GM23248 (cell line): ENCODE measurements at regions not wholly inside any gene's neighbourhood (a gene's known extent, or its start where the extent isn't known, plus 50 kb on each side); places are given as distances from the start of the nearest gene placed in this dataset.

Experiments used
- DNase-seq: peaks from one replicate; pipeline ENCODE4 v3.0.0-alpha.2; 2015
- H2AFZ ChIP-seq: fragments of 200-600 bp; sonication (generic); 2 replicates; pipeline ENCODE4 v1.6.1; 2016; ENCODE audit warnings: antibody characterized with exemption
- H3F3A ChIP-seq: fragments of 200-600 bp; sonication (generic); 2 replicates; pipeline ENCODE4 v1.6.1; 2016; ENCODE audit warnings: mild to moderate bottlenecking, antibody characterized with exemption, mixed run types; ENCODE audit not compliant: insufficient read depth
- H3K27ac ChIP-seq: fragments of 200-600 bp; sonication (generic); 2 replicates; pipeline ENCODE4 v1.5.1; 2016; ENCODE audit warnings: mild to moderate bottlenecking
- H3K27me3 ChIP-seq: fragments of 200-600 bp; sonication (generic); replicated peaks from 2 replicates; pipeline ENCODE4 v1.6.1; 2016; ENCODE audit warnings: mild to moderate bottlenecking; ENCODE audit not compliant: insufficient read depth
- H3K36me3 ChIP-seq: fragments of 200-600 bp; sonication (generic); 2 replicates; pipeline ENCODE4 v1.6.1; 2016; ENCODE audit warnings: low read depth, mild to moderate bottlenecking
- H3K4me1 ChIP-seq: fragments of 200-600 bp; sonication (generic); 2 replicates; pipeline ENCODE4 v1.6.1; 2016; ENCODE audit warnings: mild to moderate bottlenecking; ENCODE audit not compliant: insufficient read depth
- H3K4me2 ChIP-seq: fragments of 200-600 bp; sonication (generic); one replicate; pipeline ENCODE4 v1.6.1; 2016; ENCODE audit warnings: mild to moderate bottlenecking; ENCODE audit not compliant: unreplicated experiment
- H3K4me3 ChIP-seq: fragments of 200-600 bp; sonication (generic); 2 replicates; pipeline ENCODE4 v1.5.1; 2016; ENCODE audit warnings: mild to moderate bottlenecking
- H3K79me2 ChIP-seq: fragments of 200-600 bp; sonication (generic); 2 replicates; pipeline ENCODE4 v1.6.1; 2016; ENCODE audit warnings: mild to moderate bottlenecking; ENCODE audit not compliant: insufficient read depth
- H3K9ac ChIP-seq: fragments of 200-600 bp; sonication (generic); 2 replicates; pipeline ENCODE4 v1.6.1; 2016; ENCODE audit warnings: mild to moderate bottlenecking
- H3K9me2 ChIP-seq: fragments of 200-600 bp; sonication (generic); 2 replicates; pipeline ENCODE4 v1.6.1; 2016; ENCODE audit warnings: mixed run types, mild to moderate bottlenecking, moderate library complexity; ENCODE audit not compliant: insufficient read depth
- H3K9me3 ChIP-seq: fragments of 200-600 bp; sonication (generic); one replicate; pipeline ENCODE4 v1.6.1; 2017; ENCODE audit warnings: low read depth
- H4K20me1 ChIP-seq: fragments of 200-600 bp; sonication (generic); 2 replicates; pipeline ENCODE4 v1.6.0; 2016; ENCODE audit not compliant: insufficient read depth
- EZH2 ChIP-seq: fragments of 200-600 bp; sonication (generic); IDR thresholded peaks from 2 replicates; pipeline ENCODE4 v1.6.1; 2018; ENCODE audit warnings: antibody characterized with exemption, mild to moderate bottlenecking; ENCODE audit not compliant: insufficient read depth, poor library complexity, severe bottlenecking
- EZH2phosphoT487 ChIP-seq: fragments of 200-600 bp; sonication (generic); IDR thresholded peaks from 2 replicates; pipeline ENCODE4 v1.6.1; 2018; ENCODE audit warnings: antibody characterized with exemption, moderate library complexity, mild to moderate bottlenecking, low read depth; ENCODE audit not compliant: insufficient read depth
- WGBS, 2 experiments: methylation state at CpG; one replicate each; pipeline ENCODE4 v1.1.6; 2015 to 2017; ENCODE audit warnings: low lambda C conversion rate in 2 of 2, low coverage in 1 of 2; ENCODE audit errors: missing lambda C conversion rate in 2 of 2; 5-methylcytosine and 5-hydroxymethylcytosine counted together
- in situ Hi-C: fragments of 300-500 bp; cut with MboI; formaldehyde crosslinking; loops from 2 replicates; pipeline ENCODE4 v1.15.0; 2020

DNA sequence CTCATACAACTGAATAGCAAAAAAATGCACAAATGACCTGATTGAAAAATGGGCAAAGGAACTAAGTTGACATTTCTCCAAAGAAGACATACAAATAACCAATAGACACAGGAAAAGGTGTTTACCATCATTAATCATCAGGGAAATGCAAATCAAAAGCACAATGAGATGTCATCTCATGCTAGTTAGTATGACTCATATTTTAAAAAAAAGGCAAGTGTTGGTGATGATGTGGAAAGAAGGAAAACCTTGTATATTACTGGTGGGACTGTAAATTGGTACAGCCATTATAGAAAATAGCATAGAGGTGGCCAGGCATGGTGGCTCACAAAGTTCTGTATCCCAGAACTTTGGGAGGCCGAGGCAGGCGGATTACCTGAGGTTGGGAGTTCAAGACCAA, 232.5 kb upstream of the ZFHX3 start:
- no peaks in the 10 kb centered on the region for H3K4me1 ChIP-seq
- DNase-seq, result peak; percentile 13
- in situ Hi-C loops, result no loop called here
- H3K9me2 ChIP-seq, result no peaks in the 10 kb centered on the region
- H3K9ac ChIP-seq, result no peak overlapping the region
- no peaks in the 10 kb centered on the region for H3K9me3 ChIP-seq
- H3K4me3 ChIP-seq, result no peak overlapping the region
- H4K20me1 ChIP-seq, result no peaks in the 10 kb centered on the region
- H2AFZ ChIP-seq, result no peak overlapping the region
- no peaks in the 10 kb centered on the region for H3K79me2 ChIP-seq
- no peak overlapping the region for H3K4me2 ChIP-seq
- no peaks in the 10 kb centered on the region for H3F3A ChIP-seq
- H3K36me3 ChIP-seq, result no peaks in the 10 kb centered on the region
- H3K27me3 ChIP-seq, result no peaks in the 10 kb centered on the region; the same call in 1 of the 2 replicates
- WGBS, 2 experiments, result 29 to 64% methylated on average over 2 of the region's 2 CpGs
- no peak for TF ChIP-seq EZH2phosphoT487
- TF ChIP-seq EZH2, result no peak
- H3K27ac ChIP-seq, result no peak overlapping the region

- H3K9me2 ChIP-seq, result no peaks in the 10 kb centered on the region
- 45% methylated on average over 3 of the region's 3 CpGs for WGBS, 2 experiments
These were observed 231.5 kb upstream of the ZFHX3 start for GRCh38 chr16:73279451-73279850.

GRCh38 chr16:73277071-73277470, 229.1 kb upstream of the ZFHX3 start:
- H3K4me3 ChIP-seq, result no peak overlapping the region
- no peak for DNase-seq
- no peak overlapping the region for H3K9ac ChIP-seq
- no peaks in the 10 kb centered on the region for H3K4me1 ChIP-seq
- no peak overlapping the region for H3K4me2 ChIP-seq
- TF ChIP-seq EZH2 (no peak), EZH2phosphoT487 (no peak)
- H3K27me3 ChIP-seq, result no peaks in the 10 kb centered on the region; the same call in none of the 2 replicates
- no peaks in the 10 kb centered on the region for H3K36me3 ChIP-seq
- H3K9me3 ChIP-seq, result no peaks in the 10 kb centered on the region
- in situ Hi-C loops, result no loop called here
- H3K79me2 ChIP-seq, result no peaks in the 10 kb centered on the region
- H4K20me1 ChIP-seq, result no peaks in the 10 kb centered on the region
- H3F3A ChIP-seq, result no peaks in the 10 kb centered on the region
- H3K27ac ChIP-seq, result no peak overlapping the region
- no peak overlapping the region for H2AFZ ChIP-seq
- 23 to 26% methylated on average over 5 of the region's 5 CpGs for WGBS, 2 experiments
- H3K9me2 ChIP-seq, result no peaks in the 10 kb centered on the region

More at GRCh38 chr16:73279451-73279850, 231.5 kb upstream of the ZFHX3 start:
- Histone ChIP-seq H4K20me1 (no peaks in the 10 kb centered on the region), H3K9me3 (no peaks in the 10 kb centered on the region), H2AFZ (no peak overlapping the region), H3K36me3 (no peaks in the 10 kb centered on the region), H3K4me2 (no peak overlapping the region), H3K9ac (no peak overlapping the region), H3K27ac (no peak overlapping the region), H3K4me1 (no peaks in the 10 kb centered on the region), H3K4me3 (no peak overlapping the region), H3F3A (no peaks in the 10 kb centered on the region), H3K27me3 (no peaks in the 10 kb centered on the region; the same call in none of the 2 replicates), H3K79me2 (no peaks in the 10 kb centered on the region)
- TF ChIP-seq EZH2phosphoT487 (no peak), EZH2 (no peak)
- DNase-seq, result no peak
- in situ Hi-C loops, result no loop called here

- H3K79me2 ChIP-seq, result no peaks in the 10 kb centered on the region
- no peak overlapping the region for H3K9ac ChIP-seq
- no peaks in the 10 kb centered on the region; the same call in none of the 2 replicates for H3K27me3 ChIP-seq
- H2AFZ ChIP-seq, result no peak overlapping the region
- H3K4me2 ChIP-seq, result no peak overlapping the region
- no peaks in the 10 kb centered on the region for H3F3A ChIP-seq
- no peaks in the 10 kb centered on the region for H3K36me3 ChIP-seq
- no peaks in the 10 kb centered on the region for H3K9me2 ChIP-seq
- no peak for DNase-seq
- no peaks in the 10 kb centered on the region for H3K4me1 ChIP-seq
- H3K27ac ChIP-seq, result no peak overlapping the region
- no peaks in the 10 kb centered on the region for H4K20me1 ChIP-seq
- 33 to 41% methylated on average over 2 of the region's 2 CpGs for WGBS, 2 experiments
- no peak overlapping the region for H3K4me3 ChIP-seq
- no peaks in the 10 kb centered on the region for H3K9me3 ChIP-seq
- in situ Hi-C loops, result no loop called here
- TF ChIP-seq EZH2 (no peak), EZH2phosphoT487 (no peak)
These were observed 227.5 kb upstream of the ZFHX3 start for GRCh38 chr16:73275448-73275847.

GRCh38 chr16:73275024-73275423, 227.1 kb upstream of the ZFHX3 start:
- H3K79me2 ChIP-seq, result no peaks in the 10 kb centered on the region
- H3K27me3 ChIP-seq, result no peaks in the 10 kb centered on the region; the same call in none of the 2 replicates
- whole genome bisulfite sequencing, 2 experiments, result 21 to 29% methylated on average over 5 of the region's 5 CpGs
- H3K4me3 ChIP-seq, result no peak overlapping the region
- in situ Hi-C loops, result no loop called here
- no peak overlapping the region for H3K9ac ChIP-seq
- no peak overlapping the region for H3K27ac ChIP-seq
- TF ChIP-seq EZH2 (no peak), EZH2phosphoT487 (no peak)
- no peaks in the 10 kb centered on the region for H3K36me3 ChIP-seq
- H2AFZ ChIP-seq, result no peak overlapping the region
- H3K4me1 ChIP-seq, result no peaks in the 10 kb centered on the region
- no peaks in the 10 kb centered on the region for H3K9me2 ChIP-seq
- no peaks in the 10 kb centered on the region for H3F3A ChIP-seq
- no peak for DNase-seq
- no peaks in the 10 kb centered on the region for H4K20me1 ChIP-seq
- H3K4me2 ChIP-seq, result no peak overlapping the region
- no peaks in the 10 kb centered on the region for H3K9me3 ChIP-seq
